GM18868 (cell line): ENCODE measurements at regions not wholly inside any gene's neighbourhood (a gene's known extent, or its start where the extent isn't known, plus 50 kb on each side); places are given as distances from the start of the nearest gene placed in this dataset.

Experiments used
- ATAC-seq: cut with Tn5 transposase; IDR thresholded peaks from one replicate; pipeline ENCODE4 v1.9.1; 2021; ENCODE audit warnings: mild to moderate bottlenecking, moderate library complexity; ENCODE audit not compliant: unreplicated experiment

DNA sequence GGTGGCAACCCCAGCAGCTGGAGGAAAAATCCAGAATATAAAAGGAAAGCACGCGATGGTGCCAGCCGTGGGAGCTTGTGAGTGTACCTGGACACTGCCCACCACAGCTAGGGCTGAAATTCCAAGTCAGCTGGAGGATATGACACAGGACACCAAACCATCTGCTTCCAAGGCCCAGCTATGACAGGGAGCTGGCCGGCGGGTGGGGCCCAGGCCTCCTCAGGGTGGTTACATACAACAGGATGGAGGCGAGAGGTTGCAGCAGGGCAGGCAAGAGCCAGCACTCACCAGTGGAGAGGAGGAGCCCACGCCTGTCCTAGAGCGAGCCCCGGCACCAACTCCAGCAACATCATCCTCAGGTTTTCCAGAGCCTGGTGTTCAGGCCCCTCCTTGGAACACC lies 163.2 kb upstream of the RPL38 start:
- ATAC-seq = no peak

DNA sequence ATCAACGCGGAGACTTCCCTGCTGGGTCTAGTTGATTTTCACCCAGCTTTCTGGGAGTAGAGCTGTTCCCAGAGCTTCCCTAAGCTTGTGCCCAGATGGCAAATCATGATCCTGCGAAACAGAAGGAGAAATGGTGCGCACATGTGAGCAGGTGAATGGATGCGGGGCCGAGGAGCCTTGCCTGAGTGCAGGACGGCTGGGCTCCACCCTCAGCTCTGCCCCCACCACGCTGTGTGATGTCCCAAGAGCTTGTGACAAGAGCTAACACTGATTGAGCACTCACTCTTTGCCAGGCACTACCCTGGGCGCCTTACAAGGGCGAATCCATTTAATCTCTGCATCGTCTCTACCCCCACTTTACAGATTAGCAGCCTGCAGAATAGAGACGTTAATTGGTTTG lies 162.7 kb upstream of the RPL38 start:
- no peak for ATAC-seq

DNA sequence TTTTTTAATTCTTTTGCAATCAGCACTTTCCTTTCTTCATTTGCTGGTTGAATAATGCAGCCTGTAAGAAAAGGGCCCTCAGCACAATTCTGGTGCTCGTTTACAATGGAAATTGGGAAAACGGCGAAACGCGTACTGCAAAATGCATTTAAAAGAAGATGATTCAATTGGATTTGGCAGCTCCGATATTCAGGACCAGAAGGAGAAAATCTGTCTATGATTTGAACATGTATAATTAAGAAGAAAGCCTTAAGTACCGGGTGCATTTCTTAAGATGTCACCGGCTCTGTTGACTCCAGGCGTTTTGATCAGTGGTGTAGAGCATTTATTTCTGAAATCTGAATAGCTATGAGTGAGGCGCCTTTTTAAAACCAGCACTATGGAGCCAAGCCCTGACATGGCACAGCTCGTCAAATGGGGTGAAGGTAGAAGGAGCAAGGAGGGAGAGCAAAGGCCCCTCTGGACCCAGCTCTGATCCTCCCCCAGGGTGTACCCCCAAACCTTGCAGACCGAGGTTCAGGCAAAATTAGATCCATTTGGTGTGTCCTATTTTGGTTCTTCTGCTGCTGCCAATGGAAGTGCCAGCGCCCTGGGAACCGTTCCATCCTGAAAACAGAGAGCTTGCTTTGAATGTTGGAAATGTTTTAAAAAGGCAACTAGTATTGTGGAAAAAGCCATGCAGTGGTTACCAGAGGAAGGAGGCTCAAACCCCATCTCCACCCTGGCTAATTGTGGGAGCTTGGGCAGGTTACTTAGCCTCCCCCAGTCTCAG lies 161.4 kb upstream of the RPL38 start:
- no peak for ATAC-seq

DNA sequence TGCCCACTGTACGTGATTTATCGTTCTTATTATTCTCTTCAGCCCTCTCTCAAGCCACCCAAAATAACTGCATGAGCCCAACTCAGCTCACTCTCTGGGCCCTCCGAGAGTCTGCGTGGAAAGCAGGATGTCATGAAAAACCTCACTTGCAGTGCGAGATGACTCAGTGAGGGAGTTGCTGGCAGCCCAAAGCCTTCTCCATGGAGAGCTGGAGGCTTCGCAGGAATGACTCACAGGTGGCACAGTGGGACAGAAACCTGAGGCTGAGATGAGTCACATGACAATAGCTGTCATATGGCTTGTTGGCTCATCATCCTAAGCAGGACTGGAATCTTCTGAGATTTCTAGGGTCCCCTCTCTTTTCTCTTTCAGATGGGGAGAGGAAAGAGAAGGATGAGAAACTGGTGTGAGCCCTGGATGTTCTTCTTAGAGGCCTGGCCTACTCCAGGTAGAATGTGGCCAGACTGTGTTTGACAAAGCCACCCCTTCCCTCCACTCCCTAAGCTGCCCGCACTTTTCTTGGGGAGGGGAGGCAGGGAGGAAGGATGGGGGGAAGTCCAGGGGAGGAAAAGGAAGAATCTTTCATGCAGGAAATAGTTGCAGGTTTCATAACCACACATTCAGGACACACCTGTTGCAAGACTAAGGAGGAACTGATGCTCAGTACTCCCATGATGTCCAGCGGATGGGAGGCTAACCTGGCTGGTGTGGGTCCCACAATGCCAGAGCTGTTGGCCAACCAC lies 160.6 kb upstream of the RPL38 start:
- ATAC-seq = no peak

DNA sequence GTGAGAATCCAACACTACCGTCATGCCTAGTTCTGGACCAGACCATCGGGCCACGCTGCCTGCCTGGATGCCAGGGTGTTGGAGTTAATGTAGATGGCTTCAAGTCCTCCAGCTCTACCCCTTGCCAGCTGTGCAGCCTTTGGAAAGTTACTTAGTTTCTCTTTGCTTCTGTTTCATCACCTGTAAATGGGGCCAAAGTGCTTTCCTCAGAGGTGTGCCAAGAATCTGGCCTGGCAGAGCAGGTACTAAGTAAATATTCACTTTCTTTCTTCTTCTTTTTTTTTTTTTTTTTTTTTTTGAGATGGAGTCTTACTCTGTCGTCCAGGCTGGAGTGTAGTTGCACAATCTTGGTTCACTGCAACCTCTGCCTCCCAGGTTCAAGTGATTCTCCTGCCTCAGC lies 159.5 kb upstream of the RPL38 start:
- no peak for ATAC-seq

DNA sequence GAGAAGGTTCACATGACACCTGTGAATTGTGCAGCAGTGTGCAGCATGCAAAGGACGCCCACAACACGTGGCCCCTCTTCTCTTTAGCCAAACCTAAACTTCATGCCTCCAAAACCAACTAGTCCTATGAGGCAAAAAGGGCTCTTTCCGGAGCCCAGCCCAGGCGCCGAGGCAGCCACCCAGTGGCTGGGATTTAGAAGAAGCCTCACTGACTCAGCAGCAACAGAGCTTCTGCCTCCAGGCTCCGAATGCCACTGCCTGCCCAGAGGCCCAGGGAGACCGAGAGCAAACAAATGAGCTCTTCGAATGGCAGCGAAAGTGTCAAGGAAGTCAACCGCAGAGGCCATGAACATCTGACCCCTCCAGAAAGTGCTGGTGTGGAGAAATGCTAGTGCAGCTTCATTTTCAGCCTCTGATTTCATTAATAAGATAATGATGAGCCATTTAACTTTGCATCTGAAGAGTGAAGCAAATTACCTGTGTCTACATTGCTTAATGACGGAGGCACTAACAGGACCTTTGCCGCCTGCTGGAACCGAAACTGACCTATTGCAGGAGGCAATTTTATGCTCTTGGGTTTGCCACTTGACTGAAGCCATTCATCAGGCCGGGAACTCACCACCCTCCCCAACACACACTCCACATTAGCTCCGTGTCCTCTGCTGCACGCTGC lies 157.7 kb upstream of the RPL38 start:
- no peak for ATAC-seq

DNA sequence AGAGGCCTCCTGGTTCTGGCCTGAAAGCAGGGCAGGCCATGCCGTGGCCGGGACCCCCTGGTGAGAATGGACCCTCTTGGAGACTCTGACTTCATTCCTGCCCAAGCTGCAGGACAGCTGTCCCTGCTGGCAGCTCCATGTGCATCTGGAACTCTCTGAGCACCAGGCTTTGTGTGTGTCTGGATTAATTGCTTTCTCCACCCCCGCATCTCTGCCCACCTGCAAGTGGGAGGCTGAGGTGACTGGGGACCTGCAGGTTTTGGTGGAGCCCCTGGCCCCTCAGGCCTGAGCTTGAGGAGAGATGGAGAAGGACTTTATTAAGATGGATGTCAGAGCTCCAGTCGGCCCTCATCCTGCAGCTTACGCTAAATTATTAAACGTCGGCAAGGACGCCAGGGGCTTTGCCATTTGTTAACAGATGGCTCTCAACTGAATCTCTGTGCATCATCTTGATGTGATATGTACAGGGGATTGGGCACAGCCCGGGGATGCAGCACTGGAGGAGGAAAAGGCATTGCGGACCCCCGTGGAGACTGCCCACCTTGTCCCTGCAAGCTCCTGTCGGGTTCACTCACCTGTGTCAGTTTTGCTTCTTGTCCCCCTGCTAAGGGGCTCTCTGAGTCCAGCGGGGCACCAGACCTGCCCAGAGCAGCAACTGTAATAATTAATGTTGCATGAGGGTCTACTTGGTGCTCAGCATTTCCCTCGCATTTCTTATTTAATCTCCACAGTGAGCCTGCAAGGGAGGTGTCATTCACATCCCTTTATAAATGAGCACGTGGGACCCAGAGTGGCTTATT lies 154.1 kb upstream of the RPL38 start:
- no peak for ATAC-seq

DNA sequence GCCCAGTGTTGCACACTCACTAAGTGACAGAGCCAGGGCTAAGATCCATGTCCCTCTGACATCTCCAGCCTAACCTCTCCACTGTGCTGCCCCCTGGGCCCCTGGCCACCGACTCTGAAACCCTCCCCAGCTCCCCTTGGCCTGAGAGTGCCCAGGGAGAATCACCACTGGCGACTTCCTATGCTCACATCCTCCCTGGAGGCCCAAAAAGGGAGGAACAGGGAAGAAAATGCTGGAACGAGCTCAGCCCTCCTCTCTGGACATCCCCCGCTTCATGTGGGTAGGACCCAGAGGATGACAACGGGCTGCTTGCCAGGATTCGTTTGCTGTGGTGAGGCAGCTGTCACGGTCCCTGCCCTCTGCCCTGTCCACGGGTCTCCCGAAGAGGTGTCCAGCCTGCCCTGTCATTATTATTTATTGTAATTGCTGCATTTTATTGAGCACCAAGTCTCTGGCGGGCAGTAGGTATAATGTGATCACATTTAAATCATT lies 153.5 kb upstream of the RPL38 start:
- ATAC-seq = no peak

DNA sequence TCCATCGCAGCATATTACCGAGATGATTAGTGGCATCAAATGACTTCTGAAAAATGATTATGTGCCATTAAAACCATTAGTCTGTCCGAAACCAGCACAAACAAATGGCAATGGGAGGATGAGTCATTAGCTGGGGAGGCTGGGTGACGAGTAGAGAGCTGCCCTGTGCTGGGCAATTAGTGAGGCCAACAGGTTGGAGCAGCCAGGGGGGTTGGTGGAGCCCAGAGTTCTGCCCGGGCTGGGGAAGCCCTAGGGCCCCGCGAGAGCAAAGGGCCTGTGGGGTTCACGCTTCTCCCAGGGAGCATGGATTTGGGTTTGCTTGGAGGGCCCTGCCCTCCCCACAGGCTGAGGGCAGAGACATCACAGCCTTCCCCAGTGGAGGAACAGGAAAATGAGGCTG lies 152.1 kb upstream of the RPL38 start:
- ATAC-seq = no peak

DNA sequence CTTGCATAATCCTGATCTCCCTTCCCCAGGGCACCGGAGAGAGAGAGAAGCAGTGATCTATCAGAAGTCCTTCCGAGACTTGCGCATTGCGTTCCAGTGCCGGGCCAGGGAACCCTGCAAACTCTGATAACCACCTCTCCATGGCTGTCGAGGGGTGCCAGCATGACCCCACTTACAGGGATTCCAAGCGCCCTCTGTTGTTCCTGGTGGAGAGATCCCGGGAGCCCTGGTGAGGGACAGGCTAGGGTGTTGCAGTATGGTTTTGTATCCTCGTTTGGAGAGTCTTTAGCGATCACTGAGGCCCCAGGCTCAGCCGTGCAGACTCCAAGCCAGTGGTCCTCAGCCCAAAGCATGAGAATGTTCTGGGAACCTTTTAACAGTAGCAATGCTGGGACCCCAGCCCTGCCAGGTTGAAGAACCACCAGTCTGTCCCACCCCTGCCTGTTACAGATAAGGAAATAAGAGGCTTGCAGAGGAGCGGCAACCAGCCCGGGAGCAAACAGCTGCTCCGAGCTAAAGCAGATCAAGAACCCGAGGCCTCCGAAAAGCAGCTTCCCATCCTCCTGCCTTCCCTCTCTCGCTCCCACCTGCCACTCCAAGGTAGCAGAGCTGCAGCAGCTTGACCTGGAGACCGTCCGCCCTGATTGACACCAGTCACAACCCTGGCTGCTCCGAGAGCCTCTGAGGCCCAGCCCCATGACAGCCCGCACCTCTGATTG lies 150.3 kb upstream of the RPL38 start:
- no peak for ATAC-seq

DNA sequence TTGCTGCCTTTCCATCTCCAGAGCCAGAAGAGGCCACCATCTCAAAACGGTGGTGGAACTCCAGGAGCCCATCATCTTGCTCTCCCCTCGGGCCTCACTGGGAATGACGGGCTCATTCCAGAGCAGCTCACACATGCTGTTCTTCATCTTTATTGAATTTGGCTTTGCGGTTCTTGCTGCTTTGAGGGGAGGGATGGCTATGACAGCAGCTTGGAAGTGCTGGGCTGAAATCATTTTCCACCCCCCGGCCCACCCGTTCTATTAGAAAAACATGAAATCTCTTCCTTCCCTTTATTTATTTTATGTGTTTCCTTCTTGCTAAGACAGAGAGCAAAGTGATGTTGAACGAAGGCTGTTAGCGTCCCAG lies 149.8 kb upstream of the RPL38 start:
- no peak for ATAC-seq

DNA sequence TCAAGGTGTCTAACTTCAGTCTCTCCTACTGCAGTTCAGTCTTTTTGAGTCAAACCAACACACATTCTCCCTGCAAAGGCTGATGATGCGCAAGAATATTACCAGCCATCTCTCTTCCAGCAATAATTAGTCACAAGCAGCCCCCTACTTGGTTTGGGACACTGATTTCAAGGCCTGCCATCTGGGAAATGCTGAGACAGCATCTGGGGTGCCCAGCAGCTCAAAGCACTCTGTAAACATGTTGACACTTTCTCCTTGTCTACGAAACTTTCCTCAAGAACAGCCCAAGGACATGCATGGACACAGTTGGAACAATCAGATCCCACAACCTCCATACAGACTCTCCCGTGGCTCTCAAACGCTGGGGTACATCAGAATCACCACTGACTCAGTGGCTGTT lies 149.2 kb upstream of the RPL38 start:
- no peak for ATAC-seq

DNA sequence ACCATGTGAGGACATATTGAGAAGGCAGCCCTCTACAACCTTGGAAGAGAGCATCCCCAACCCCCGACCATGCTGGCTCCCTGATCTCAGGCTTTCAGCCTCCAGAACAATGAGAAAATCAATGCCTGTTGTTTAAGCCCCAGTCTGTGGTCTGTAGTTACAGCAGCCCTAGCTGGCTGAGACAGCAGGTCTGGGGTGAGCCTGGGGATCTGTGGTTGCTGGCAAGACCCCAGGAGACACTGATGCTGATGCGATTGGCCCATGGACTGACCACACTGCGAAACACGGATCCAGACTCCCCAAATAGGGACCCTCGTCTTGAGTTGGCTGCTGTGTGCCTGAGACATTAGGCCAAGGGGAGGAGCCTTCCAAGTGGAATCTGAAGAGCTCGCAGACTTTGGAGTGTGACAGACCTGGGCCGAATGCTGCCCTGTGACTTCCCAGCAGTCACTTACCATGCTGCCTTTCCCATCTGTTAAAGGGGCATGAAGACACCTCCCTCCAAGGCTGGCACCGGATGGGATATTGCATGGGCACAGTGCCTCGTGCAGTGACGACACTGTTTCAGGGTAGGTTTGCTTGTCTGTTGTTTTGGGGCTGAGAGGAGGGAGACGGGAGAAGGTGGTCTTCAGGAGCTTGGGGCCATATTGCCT lies 147.8 kb upstream of the RPL38 start:
- ATAC-seq = no peak

DNA sequence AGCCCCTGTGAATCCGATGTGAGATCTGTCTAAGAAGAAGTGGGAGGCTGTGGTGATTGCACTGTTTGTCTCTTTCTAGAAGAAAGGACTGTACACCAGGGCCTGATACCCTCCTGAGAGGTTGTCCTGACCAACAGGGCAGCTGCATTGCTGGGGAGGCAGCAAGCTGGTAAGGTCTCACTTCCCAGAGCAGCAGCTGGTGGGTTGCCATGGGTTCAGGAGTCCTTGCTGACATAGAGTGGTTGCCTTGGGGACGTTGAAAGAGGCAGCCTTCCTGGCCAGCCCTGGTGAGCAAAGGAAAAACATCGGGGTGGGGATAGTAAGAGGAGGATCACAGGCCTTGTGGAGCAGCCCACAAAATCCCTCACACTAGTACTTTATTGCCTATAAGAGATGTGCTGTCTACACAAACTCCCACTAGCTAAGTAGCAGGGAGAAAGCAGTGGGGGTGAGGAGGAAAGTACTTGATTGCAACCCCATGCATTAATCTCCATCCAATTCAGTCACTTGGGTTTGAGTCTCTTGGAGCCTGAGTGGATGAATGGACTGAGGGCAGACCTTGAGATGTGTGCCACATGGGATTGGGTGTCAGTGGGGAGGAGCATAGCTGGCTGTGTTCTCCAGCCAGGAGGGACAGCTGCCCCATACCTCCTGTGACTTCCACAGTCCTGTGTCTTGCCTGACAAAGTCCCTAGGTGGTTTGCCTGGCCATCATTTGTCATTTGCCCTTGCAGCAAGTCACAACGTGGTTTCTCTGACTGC lies 143.8 kb upstream of the RPL38 start:
- no peak for ATAC-seq

DNA sequence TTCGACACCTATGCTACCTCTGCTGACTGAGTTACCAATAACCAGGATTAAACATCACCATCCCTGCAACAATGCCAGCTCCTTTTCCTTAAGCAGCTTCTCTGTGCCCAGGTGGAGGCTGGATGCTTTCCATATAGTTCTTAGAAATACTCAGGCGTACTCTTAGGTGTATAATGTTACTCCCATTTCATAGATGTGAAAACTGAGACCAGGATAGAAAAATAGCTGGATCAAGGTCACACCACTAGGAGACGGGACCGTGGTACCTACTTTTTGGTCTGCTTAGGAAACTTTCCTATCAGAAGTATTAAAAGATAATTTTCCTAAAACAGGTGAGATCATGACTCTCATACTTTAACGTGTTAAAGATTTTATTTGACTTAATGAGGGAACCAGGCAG lies 141.7 kb upstream of the RPL38 start:
- ATAC-seq = no peak

DNA sequence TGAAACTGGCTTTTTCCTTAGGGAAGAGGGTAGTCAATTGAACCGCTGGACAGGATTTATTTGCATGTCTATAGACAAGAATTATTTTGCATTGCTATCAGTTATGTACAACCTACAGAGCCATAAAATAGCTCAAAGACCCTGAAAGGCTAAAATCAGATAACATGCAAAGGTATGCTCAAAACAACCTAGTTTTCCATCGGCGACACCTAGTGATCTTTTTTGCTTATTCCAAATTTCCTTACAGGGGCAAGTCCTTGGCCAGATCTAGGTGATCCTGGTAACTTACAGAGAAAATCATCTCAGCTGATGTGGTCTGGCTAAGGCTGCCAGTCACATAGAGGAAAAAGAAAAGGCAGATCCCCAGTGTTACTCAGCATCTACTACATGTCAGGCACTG lies 141.2 kb upstream of the RPL38 start:
- no peak for ATAC-seq

DNA sequence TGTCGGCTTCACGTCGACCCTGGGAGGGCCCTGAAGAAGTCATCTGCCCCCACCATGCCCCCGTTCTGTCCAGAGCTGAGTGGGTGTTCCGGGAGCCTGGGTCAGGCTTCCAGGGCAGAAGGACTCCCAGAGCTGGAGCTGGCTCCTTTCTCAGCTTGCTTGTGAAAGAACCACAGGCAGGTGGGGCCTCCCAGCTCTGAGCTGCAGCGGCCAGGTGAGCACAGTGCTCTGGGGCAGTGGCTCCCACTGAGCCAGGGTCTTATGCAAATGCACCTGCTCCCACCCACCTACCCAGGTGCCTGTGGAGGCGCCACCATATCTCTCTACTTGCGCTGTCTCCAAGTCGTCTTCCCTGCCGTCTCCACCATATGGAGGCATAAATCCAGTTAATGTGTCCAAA lies 140.0 kb upstream of the RPL38 start:
- ATAC-seq = no peak

DNA sequence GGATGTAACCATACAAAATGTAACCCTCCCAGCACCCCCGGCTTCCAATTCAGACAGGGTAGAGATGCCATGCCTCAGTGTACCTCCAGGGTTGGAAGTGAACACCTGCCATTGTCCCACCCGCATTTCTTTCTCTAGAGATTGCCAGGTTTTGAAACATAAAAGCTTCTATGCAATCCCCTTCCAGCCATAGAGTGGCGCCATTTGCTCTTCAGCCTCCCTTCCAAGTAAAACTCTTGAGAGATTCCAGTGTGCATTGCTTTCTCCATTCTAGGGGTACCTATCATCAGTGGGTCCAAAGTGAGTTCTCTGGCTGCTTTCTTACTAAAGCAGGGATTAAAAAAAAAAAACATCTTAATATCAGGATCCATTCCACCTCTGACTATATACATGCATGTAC lies 133.1 kb upstream of the RPL38 start:
- ATAC-seq = no peak

DNA sequence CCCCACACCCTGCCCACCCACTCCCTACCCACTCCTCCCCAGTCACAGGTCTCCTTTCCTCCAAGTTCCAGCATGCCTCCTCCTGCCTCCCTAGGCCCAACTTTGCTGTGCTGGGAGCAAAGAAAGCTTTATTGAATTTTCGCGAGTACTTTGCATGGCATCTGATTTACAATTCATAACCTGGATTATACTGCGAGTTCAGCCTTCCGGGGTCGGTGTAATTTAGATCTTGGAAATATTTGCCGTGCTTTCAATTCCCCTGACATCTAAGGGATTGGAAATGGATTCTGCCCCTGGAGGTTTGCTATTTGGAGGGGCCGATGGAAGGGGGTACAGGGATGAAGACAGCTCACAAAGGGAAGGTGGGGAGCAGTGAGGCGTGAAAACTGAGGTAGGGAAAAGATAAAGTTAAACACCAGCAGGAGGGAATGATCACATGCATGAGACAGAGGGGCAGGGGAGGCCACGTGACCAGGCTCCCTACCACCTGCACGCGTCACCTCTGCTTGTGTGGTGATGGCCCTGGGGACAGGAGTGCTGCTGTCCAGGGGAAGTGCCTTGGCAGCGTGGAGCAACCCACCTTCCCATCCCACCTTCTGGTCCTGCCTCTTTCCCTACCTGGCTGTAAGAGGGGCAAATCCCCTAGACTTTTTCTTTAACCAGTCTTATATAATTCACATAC lies 132.3 kb upstream of the RPL38 start:
- ATAC-seq = no peak
